ENCODE measurements at regions not wholly inside any gene's neighbourhood (a gene's known extent, or its start where the extent isn't known, plus 50 kb on each side); places are given as distances from the start of the nearest gene placed in this dataset.

DNA sequence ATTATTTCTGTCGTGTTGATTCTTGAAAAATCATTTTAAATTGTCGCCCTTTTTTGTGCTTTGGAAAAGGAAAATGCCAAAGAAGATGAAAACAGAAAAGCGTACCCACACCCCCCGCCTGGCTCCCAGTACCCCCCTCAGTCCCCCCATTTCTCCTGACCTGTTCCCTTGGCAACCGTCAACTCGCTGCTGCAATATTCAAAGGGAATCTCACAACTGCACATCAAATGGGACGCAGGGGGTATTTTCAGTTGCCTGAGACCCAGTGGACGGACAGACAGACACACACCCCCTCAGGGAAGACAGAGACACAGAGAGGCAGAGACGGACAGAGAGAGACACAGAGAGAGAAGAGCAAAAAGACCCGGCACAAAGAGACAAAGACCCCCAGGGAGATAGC is 83.5 kb upstream of the PRR20G start:
- DNase-seq = no peak

DNA sequence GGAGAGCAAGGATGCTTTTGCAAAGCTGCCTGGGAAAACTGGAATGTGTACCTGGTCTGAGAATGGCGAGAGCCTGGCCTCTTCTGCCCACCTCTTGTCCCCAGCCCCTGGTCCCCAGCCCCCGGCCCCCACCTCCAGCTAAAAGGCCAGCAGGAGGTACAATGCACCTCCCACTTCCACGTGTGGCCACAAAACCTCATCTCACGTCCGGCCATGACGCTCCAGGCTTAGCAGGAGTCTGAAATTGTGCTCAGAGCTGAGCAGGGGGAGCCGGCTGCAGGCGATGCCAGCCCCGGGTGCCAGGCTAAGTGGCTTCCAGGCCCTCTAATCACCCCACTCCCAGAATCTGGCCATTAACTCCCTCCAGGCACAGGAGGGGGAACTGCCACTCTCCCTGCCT is 83.1 kb upstream of the PRR20G start:
- DNase-seq = no peak

DNA sequence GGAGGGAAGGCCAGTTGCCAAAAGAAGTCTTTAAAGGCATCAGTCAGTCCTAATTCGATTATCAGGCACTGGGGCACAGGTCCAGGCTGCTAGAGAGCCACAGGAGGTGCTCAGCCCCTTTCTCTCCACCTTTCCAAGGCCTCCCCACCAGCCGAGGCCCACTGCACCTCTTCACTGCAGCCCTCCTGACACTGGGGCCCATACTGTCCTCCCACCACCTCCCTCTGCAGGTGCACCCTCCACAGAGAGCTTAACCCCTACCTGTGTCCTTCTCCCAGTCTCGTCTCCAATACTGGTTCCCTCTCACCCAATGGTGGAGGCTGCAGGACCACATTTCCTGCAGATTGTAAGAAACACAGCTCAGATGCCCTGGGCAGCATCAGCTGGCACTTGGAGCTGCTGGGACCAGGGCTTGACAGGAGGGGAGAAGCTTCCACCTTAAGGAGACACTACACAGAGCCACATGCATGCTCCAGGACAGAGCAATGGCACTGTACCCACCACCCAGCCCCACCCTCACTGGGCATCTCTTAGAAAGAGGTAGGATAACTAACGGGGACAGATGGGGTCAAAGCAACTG is 81.6 kb upstream of the PRR20G start:
- no peak for DNase-seq

DNA sequence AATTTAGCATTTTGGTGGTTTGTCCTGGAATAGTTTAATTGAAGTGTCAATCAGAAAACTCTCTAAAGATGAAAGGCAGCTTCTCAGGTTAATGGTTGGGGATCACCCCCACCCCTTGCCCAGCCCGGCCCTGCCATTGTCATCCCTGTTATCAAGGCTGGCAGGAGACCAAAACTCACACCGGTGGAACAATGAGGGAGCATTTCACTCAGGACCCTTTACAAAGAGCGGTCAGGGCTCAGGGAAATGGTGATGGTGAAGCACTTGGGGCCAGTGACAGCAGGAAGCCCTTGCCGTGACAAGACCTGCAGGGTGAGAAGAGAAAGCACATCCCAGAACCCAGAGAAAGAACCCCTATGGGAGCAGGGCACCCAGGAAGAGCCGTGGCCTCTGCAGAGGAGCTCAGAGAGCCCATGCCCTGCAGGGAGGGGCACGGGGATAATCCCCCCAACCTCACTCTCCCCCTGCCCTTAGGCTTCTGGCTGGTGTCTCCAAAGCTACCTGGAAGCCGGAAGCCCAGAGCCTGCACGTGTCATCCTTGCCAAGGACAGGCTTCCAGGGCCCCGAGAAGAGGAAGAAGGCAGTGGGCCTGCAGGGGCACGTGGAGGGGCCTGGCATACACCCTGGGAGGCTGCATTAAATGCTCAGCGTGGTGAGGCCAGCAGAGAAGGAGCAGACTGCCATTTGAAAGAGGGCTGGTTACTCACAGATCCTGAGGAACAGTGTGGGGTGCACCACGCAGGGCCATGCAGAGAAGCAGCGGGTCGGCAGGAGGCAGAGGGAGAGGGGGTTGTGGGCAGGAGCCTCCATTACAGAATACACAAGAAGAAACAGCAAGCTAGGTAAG is 80.6 kb upstream of the PRR20G start:
- no peak for DNase-seq

DNA sequence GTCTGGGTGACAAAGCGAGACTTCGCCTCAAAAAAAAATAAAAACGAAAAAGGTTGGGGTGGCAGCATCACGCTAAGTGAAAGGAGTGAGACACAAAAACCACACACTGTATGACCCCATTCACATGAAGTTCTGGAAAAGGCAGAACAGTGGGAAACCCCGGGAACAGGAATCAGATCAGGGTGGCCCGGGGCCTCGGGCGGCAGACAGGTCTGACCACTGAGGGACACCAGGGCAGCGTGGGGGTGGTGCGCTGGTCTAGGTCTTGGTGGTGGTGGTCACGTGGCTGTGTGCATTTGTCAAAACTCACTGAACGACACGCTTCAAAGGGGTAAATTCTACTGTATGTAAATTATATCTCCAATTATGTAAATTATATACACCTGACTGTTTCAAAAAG is 79.7 kb upstream of the PRR20G start:
- no peak for DNase-seq

DNA sequence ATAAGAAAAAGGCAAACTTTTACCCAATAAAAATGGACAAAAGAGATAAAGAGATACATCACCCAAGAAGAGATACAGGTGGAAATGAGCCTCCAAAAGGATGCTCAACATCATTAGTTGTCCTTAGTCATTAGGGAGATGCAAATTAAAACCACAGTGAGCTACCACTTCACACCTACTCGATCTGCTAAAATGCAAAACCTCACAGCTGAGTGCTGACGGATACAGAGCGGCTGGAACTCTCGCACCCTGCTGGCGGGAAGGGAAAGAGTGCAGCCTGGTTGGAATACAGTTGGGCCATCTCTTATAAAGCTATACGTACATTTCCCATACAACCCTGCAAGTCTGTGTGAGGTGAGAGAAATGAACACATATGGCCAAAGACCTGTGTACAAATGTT is 78.5 kb upstream of the PRR20G start:
- no peak for DNase-seq

DNA sequence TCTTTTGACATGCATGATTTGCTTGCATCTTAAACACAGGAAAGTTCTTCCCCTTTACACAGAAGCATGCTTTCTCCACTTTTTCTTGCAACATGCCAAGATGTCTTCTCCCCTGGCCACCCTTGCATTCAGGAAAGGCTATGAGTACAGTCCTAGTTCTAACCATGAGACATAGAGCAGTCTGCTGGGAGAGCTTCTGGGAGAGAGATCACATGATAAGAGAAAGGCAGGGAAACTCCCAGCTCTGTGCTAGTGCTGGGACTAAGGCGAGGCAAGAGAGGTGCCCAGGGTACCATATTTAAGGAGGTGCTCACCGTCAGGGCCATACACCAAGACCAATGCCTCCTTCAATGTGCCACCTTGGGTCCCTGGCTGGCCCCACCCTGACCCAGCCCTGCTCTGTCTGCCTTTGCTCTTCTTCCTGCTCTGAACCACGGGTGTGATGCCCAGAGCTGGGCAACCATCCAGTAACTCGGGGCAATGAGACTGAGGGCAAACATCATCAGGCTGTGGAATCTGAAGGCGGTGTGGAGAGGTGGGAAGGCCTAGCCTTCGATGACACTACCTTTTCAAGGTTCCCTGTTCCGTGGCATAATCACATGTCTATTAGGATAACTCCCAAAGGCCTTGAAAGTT is 77.4 kb upstream of the PRR20G start:
- no peak for DNase-seq

DNA sequence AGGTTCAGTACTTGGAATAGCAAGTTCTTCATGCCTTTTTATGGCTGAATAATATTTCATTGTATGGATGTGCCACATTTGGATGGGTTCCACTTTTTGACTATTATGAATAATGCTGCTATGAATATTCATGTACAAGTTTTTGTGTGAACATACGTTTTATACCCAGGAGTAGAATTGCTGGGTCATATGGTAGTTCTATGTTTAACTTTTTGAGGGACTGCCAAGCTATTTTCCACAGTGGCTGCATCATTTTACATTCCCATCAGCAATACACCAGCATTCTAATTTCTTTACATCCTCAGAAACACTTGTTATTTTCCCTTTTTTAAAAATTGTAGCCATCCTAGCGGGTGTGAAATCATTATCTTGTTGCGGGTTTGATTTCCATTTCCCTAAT is 76.0 kb upstream of the PRR20G start:
- DNase-seq = no peak

DNA sequence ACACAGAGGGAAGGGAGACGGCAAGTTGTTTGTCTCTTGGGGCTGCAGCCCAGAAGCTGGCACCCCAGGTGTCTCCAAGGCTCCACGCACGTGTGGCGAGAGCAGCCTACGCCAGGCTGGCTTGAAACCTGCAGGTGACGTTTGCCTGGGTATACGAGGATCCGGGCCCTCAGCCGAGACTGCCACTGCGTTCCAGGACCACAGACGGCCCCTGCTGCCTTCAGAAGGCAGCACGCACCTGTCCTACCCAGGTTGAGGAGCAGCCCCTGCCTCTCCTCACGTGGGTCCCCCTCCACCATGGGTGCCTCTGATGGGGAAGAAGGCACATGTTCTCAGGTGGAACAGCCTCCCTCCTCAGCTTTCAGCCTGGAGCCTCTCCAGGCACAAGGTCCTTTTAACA is 75.3 kb upstream of the PRR20G start:
- no peak for DNase-seq

DNA sequence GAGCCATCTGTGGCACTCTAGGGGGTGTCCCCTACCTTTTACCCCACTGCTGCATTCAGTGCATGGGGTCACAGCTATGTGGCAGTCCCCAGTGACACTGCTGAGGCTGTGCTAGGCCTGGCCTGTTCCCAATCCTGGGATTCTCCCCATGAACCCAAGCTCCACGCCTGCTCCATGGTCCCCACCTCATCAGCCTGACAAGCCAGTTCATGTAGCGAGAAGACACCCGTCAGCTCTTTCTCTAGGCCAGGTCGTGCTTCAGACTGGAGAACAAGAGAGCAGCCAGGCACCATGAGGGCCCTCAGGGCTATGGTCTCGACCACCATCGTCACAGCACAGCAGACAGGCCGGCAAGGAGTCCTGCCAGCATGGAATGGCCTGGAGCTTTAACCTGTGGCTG is 72.8 kb upstream of the PRR20G start:
- no peak for DNase-seq

DNA sequence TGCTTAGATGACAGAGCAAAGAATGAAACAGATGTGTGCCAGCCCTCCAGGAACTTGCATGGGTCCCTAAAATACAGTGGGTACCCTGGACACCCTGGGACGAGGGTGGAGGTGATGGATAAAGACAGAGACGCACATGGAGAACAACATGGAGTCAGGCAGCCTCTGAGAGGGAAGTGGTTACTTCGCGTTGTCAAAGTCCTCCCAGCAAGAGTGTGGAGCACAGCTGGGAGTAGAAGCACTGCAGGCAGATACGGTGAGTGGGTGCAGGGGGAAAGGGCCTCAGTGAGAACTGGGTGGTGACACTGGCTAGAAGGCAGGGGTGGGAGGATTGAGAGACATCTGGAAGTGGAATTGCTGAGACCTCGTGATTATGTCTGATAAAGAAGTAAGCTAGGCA is 70.8 kb upstream of the PRR20G start:
- DNase-seq = no peak

DNA sequence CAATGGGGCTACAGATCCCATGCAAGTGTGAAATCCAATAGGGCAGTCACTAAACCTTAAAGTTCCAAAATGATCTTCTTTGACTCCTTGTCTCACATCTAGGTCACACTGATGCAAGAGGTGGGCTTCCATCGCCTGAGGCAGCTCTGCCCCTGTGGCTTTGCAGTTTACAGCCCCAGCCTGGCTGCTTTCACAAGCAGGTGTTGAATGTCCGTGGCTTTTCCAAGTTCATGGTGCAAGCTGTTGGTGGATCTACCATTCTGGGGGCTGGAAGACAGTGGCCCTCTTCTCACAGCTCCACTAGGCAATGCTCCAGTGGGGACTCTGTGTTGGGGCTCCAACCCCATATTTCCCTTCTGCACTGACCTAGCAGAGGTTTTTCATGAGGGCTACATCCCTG is 68.5 kb upstream of the PRR20G start:
- no peak for DNase-seq

DNA sequence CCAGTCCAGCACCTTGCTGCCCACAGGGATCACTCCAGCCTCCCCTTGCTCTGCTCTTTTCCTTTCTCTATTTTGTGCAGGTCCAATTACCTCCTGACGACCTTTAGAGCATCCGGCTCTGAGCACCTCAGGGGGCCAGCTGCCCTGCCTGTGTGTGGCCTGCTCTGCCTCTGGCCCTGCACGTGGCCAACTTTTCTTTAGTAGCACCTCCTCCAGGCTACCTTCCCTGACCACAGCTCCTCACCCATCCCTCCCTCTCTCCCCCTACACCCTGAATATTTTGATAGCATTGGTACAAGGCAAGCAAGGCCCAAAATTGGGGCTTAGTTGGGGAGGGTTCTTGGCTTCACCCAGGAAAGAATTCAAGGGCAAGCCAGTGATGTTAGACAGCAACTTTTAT is 66.9 kb upstream of the PRR20G start:
- no peak for DNase-seq

DNA sequence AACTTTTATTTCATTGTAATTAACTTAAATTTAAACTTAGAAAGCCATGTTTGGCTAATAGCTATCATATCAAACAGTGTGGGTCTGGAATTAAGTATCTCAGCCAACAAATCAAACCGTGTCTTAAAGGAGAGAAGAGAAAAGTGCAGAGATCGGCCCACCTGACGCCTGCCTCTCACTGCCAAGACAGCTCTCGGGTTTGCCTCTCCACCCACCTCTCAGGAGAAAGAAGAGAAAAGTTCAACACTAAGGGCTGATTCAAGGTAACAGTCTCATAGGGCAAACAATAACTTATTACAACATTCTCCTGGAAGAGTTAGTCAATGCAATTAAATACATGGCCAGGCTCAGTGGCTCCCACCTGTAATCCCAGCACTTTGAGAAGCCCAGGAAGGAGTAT is 64.8 kb upstream of the PRR20G start:
- no peak for DNase-seq

DNA sequence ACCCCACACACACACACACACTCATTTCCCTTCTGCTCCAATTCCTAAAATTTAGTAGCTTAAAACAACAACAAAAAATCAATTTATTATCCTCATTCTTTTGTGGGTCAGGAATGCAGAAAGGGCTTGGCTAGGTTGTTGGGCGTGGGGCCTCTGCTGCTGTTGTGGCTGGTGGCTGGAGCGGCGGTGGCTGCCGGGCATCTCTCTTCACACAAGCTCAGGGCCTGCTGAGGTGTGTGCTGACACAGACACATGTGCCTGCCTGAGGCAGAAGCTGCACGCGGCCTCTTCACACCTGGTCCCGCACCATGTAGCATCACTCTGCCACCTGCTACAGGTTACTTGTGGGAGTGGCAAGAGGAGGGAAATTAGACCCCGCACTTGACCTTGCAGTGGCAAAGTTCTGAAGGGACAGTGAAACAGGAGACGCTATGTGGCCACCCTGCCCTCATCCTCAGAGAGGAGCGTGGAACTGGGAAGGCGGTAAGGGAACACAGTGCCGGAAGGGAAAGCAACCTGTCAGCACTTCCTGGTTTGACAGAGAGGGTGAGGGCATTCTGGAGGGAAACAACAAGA is 64.0 kb upstream of the PRR20G start:
- DNase-seq = no peak

DNA sequence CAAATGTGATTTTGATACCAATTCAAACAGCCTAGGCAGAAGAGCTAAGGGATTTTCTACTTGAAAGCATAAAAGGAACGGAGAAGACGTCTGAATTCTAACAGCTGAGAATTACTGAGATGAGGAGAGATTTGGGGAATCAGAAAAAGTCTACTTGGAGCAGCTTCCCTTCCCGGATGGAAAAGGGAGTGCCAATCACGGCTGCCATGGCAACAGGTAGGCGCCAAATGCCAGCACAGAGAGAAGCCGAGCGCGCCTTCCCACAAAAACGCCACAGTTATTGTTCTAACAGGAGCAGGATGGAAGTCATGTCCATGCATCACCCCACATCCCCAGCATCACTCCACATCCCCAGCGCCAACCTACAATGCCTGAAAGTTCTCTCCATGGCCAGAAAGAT is 63.5 kb upstream of the PRR20G start:
- DNase-seq = no peak

DNA sequence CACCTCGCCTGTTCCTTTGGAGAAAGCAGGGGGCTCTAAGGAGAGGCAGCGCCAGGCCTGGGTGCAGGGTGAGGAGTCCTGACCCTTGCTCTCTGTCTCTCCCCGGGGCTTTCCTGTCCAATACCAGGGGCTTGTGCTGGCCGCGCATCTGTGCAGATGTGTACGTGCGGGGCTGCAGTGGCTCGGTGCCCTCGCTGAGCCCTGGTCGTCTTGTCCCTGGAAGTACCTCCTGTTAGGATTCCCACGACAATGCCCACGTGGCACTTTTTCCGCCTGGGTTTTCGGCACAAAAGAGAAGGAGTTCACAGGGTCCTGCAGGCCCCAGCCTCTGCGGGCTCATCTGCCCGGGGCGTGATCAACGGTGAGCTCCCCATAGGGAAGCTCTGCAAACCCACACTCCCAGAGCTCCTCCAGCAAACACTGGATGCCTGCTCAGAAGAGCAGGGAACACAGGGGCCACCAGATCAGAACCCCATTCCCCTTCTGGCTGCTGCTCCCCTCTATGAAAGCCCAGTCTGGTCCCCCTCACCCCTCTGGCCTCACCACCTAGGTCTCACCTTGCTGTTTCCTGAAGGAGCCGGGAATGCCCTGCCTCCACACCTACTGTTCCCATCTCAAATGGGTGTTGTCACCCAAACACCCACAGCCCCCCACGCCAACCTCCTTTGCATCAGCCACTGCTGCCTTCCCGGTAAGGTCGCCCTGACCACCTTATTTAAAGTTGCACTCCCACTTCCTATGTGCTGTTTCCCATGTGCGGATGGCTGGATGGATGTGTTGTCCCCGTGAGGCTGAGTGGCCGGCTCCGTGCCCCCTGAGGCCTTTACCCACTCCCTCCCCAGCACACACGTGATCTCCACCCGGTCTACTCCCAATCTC is 62.6 kb upstream of the PRR20G start:
- DNase-seq = no peak

DNA sequence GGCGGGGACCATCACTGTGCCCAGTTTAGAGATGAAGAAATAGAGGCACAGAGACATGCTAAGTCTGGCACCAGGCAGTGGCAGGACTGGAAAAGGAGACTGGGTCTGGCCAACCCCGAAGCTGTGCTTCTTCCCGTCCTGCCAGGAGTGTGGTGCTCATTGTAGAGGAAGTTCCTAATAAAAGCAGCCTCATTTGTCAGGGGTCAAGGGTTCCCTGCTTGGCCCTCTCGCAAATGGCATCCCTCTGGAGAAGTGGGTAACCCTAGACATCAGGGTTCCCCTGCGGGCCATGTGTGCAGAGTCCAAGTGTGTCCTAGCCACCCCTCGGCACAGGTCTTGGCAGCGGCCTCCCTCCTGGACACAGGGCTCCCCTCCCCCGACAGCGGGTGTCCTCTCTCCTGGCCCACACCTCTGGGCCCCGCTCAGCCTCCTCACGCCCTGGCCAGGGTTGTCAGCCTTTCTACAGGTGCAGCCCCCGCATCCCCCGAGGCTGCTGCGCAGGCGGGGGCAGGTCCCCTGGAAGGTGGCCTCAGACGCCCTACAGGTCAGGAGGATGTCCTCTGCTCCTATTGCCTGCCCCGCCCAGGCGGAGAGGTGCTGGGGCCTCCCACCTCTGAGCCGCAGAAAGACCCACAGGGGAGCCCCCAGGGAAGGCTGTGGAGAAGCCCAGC is 61.8 kb upstream of the PRR20G start:
- DNase-seq = no peak

DNA sequence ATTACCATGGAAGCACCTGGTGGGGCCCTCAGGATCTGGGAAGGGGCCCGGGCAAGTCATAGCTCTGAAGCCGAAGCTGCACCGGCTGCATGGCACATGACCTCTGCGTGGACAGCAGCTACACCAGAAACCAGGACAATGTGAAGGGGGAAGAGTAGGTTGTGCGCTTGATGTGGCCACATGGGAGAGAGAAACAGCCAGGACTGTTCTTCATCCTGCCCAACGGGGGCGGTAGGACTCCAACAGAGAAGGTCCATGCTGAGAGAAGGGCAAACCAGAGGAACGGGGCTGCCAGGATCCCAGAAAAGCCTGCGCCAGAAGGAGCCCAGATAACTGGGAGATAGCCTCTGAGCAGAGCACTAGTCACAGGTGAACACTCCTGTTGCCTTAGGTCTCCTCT is 54.9 kb upstream of the PRR20G start:
- no peak for DNase-seq

DNA sequence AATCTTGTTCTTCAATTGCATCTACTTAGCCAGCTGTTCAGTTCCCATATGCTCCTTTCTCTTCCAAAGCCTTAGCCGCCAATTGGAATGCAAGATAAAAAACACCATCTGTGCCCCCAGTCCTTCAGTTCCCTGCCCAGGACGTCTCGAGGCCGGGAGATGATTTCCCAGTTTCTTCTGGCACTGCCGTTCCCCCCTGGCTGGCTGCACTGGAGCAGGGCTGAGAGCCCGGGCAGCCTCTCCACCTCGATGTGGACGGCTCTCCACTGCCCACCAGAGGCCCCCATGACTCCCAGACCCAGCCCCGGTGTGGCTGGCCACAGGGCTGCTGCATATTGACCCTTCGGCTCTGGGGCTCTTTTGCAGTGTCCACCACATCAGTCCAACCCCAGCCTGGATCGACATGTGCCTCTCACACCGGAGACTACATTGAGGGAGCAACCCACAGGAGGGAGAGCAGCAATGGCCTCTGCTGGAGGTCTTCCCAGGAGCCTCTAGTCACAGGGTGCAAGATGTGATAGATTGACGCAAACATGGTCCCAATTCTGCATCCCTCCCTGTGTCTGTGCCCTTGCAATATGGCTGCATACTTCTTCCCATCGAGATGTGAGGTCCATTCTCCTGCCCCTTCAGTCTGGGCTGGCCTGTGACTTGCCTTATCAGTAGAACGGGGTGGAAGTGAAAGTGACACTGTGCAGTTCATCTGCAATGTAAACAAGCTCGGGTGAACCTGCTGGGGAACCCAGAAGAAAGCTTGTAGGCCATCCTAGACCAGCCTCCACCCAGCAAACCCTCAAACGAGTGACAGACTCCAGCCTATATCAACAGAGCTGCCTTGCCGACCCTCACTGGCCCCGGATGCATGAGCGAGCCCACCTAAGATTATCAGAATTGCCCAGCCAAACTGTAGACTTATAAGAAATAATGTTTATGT is 52.3 kb upstream of the PRR20G start:
- peak; percentile 90 for DNase-seq

DNA sequence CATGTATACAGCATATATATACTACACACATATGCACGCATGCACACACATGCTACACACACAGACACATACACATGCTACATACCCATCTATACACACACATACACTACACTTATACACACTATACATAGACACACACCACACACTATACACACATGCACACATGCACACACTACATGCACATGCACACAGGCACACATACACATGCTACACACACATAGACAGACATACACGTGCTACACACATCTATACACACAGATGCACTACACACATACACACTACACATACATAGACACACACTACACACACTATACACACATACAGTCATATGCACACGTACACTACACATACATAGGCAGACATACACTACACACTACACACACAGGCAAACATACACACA is 51.2 kb upstream of the PRR20G start:
- DNase-seq = no peak

Data from NCI-H446 treated with DMSO at 0.1 percent for 48 hours (cell line).